ENCODE measurements at regions not wholly inside any gene's neighbourhood (a gene's known extent, or its start where the extent isn't known, plus 50 kb on each side); places are given as distances from the start of the nearest gene placed in this dataset.

- peaks cover 5% of the 10 kb centered on the region; the same call in 2 of the 3 replicates for H3K9me3 Mint-ChIP-seq
- H3K4me1 Mint-ChIP-seq: peaks cover 28% of the 10 kb centered on the region
- Histone ChIP-seq H3K27ac (ENCODE audit: low read depth) (no peak overlapping the region), H2AFZ (no peak overlapping the region), H3K4me2 (no peak overlapping the region), H4K20me1 (replicated peaks; ENCODE audit: insufficient read depth) (no peaks in the 10 kb centered on the region), H3K4me3 (no peak overlapping the region), H3K79me2 (replicated peaks; ENCODE audit: insufficient read depth) (no peaks in the 10 kb centered on the region), H3K4me1 (ENCODE audit: insufficient read depth) (peaks cover 22% of the 10 kb centered on the region), H3K27me3 (ENCODE audit: insufficient read depth) (no peaks in the 10 kb centered on the region), H3K9me2 (ENCODE audit: insufficient read depth) (no peaks in the 10 kb centered on the region), H3F3A (replicated peaks; ENCODE audit: low read depth) (no peaks in the 10 kb centered on the region), H3K36me3 (ENCODE audit: insufficient read depth) (no peaks in the 10 kb centered on the region)
- DNase-seq (ENCODE audit: low spot score) (no peak), ATAC-seq (no peak)
- no peak overlapping the region for H3K4me3 Mint-ChIP-seq
- no peak for TF ChIP-seq REST (IDR thresholded peaks at IDR 0.05; ENCODE audit: unreplicated experiment)
- no peak for TF ChIP-seq ETS1 (IDR thresholded peaks at IDR 0.05)
- TF ChIP-seq NANOG (IDR thresholded peaks at IDR 0.05; ENCODE audit: borderline replicate concordance): no peak
- no peak for TF ChIP-seq EZH2 (IDR thresholded peaks at IDR 0.05; ENCODE audit: low read depth, unreplicated experiment)
- no peak overlapping the region for H3K27ac Mint-ChIP-seq
- H3K27me3 Mint-ChIP-seq (ENCODE audit: insufficient read depth, low read depth, poor library complexity): peaks cover 11% of the 10 kb centered on the region
- peaks cover 2% of the 10 kb centered on the region; the same call in 2 of the 3 replicates for H3K36me3 Mint-ChIP-seq (ENCODE audit: low read depth)
These were observed 151.1 kb upstream of the COX10 start for GRCh38 chr17:13918247-13918646.

GRCh38 chr17:13919818-13920217, 149.5 kb upstream of the COX10 start:
- no peaks in the 10 kb centered on the region for H3K79me2 ChIP-seq (replicated peaks; ENCODE audit: insufficient read depth)
- DNase-seq (ENCODE audit: low spot score) (no peak), ATAC-seq (no peak)
- peaks cover 15% of the 10 kb centered on the region for H3K27me3 Mint-ChIP-seq (ENCODE audit: insufficient read depth, low read depth, poor library complexity)
- H3K4me3 ChIP-seq: no peak overlapping the region
- H4K20me1 ChIP-seq (replicated peaks; ENCODE audit: insufficient read depth): no peaks in the 10 kb centered on the region
- peaks cover 20% of the 10 kb centered on the region for H3K4me1 ChIP-seq (ENCODE audit: insufficient read depth)
- no peak overlapping the region for H3K27ac ChIP-seq (ENCODE audit: low read depth)
- no peaks in the 10 kb centered on the region for H3K9me2 ChIP-seq (ENCODE audit: insufficient read depth)
- peaks cover 26% of the 10 kb centered on the region for H3K4me1 Mint-ChIP-seq
- no peak overlapping the region for H2AFZ ChIP-seq
- H3K27me3 ChIP-seq (ENCODE audit: insufficient read depth): no peaks in the 10 kb centered on the region
- no peak for TF ChIP-seq EZH2 (IDR thresholded peaks at IDR 0.05; ENCODE audit: low read depth, unreplicated experiment)
- no peak for TF ChIP-seq REST (IDR thresholded peaks at IDR 0.05; ENCODE audit: unreplicated experiment)
- no peak for TF ChIP-seq ETS1 (IDR thresholded peaks at IDR 0.05)
- no peak overlapping the region for H3K4me3 Mint-ChIP-seq
- H3K36me3 Mint-ChIP-seq (ENCODE audit: low read depth): no peaks in the 10 kb centered on the region
- H3K27ac Mint-ChIP-seq: no peak overlapping the region
- no peak overlapping the region for H3K4me2 ChIP-seq
- H3K36me3 ChIP-seq (ENCODE audit: insufficient read depth): no peaks in the 10 kb centered on the region
- H3K9me3 Mint-ChIP-seq: no peaks in the 10 kb centered on the region
- no peaks in the 10 kb centered on the region for H3F3A ChIP-seq (replicated peaks; ENCODE audit: low read depth)

All from GM23338 (cell line).